ENCODE measurements at regions not wholly inside any gene's neighbourhood (a gene's known extent, or its start where the extent isn't known, plus 50 kb on each side); places are given as distances from the start of the nearest gene placed in this dataset.
"Not testable (repeated sequence)": the region's sequence is repeated elsewhere in the genome, so short reads cannot be mapped to it uniquely, and the experiment has no call there.

- not testable (repeated sequence) for TF ChIP-seq POLR2A, EP300, CTCF, POLR2AphosphoS5 (IDR thresholded peaks at IDR 0.05)
Measured at GRCh38 chr2:91842913-91843312, 3028.3 kb upstream of the TEKT4 start.
